VCaP (cell line): ENCODE measurements at regions not wholly inside any gene's neighbourhood (a gene's known extent, or its start where the extent isn't known, plus 50 kb on each side); places are given as distances from the start of the nearest gene placed in this dataset.

Experiments used
- H3K27ac ChIP-seq: fragments of 450-650 bp; 2 replicates; pipeline ENCODE4 v1.5.1; 2017
- TF ChIP-seq, protein P1 (sequence below): fragments of 450-650 bp; conservative IDR thresholded peaks from 2 replicates; pipeline ENCODE4 v1.5.1; 2017; ENCODE audit warnings: mild to moderate bottlenecking, moderate library complexity

DNA sequence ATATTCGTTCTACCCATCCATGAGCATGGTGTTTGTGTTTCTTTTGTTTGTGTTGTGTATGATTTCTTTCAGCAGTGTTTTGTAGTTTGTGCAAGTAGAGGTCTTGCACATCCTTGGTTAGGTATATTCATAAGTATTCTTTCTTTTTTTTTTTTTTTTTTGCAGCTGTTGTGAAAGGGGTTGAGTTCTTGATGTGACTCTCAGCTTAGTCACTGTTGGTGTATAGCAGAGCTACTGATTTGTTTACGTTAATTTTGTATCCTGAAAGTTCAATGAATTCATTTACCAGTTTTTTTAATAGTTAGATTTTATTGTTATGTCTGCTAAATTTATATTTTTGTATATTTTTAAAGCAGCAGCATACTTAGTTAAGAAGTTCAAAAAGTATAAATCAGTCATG is 834.4 kb upstream of the NRXN1 start:
- TF ChIP-seq, protein P1, sequence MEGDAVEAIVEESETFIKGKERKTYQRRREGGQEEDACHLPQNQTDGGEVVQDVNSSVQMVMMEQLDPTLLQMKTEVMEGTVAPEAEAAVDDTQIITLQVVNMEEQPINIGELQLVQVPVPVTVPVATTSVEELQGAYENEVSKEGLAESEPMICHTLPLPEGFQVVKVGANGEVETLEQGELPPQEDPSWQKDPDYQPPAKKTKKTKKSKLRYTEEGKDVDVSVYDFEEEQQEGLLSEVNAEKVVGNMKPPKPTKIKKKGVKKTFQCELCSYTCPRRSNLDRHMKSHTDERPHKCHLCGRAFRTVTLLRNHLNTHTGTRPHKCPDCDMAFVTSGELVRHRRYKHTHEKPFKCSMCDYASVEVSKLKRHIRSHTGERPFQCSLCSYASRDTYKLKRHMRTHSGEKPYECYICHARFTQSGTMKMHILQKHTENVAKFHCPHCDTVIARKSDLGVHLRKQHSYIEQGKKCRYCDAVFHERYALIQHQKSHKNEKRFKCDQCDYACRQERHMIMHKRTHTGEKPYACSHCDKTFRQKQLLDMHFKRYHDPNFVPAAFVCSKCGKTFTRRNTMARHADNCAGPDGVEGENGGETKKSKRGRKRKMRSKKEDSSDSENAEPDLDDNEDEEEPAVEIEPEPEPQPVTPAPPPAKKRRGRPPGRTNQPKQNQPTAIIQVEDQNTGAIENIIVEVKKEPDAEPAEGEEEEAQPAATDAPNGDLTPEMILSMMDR: no peak
- H3K27ac ChIP-seq: no peak overlapping the region

DNA sequence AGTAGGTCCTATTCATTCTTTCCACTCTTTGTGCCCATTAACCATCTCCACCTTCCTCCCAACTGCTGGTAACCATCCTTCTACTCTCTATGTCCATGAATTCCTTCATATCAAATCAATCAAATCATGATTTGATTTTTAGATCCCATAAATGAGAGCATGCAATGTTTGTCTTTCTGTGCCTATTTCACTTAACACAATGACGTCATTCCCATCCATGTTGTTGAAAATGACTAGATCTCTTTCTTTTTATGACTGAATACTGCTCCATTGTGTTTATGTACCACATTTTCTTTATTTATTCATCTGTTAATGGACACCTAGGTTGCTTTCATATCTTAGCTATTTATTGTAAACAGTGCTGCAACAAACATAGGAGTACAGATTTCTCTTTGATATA is 827.3 kb upstream of the NRXN1 start:
- no peak overlapping the region for H3K27ac ChIP-seq
- TF ChIP-seq, protein P1: no peak

DNA sequence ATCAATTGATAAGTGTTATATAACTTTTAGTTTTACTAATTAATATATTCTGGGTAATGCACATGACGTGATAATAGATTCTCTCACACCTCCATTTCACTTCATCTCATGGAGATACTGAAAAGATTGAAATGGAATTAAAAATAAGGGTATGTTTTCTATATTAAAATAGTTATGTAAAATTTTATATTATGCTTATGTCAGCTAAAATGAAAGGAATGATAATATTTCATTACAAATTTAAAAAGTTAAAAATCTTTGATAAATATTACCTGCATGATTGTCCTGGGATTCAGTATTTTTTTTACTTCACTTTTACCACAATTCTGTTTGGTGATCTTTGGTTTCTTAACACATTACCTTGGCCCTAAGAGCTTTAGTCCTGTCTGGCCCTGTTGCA is 823.8 kb upstream of the NRXN1 start:
- no peak overlapping the region for H3K27ac ChIP-seq
- TF ChIP-seq, protein P1: no peak

DNA sequence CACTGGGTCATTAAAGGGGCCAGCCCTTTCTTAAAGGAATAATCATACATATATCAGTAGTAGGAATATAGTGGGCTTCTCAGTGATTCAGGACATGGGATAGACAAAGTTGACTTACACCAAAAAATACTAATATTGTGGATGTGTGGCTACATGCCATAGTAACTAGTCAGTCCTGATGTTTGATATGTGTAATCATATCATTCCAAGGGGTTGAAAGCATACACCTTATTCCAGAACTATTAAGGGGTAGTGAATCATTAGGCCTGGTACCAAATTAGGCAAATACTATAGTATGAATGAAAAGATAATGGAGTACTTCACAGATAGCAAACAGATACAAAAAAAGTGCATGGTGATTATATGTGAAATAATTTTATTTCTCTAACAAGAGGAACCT is 814.9 kb upstream of the NRXN1 start:
- no peak overlapping the region for H3K27ac ChIP-seq
- TF ChIP-seq, protein P1: no peak

DNA sequence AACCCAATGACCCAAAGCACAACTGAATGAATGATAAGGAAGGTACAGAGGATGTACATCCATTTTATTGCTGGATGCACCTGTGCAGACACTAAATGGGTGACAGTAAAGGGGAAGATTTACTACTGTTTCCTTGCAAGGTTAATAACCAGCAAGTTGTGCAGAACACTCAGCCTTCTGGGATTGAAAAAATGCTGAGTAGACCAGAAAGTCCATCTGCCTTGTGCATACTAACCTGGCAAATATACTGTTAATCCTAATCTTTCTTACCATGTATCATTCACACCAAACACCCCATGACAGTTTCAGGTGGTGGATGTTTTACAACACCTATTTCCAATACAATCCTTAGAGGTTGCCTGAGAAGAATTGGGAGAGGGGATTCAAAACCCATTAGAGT is 814.1 kb upstream of the NRXN1 start:
- H3K27ac ChIP-seq: no peak overlapping the region
- TF ChIP-seq, protein P1: no peak

DNA sequence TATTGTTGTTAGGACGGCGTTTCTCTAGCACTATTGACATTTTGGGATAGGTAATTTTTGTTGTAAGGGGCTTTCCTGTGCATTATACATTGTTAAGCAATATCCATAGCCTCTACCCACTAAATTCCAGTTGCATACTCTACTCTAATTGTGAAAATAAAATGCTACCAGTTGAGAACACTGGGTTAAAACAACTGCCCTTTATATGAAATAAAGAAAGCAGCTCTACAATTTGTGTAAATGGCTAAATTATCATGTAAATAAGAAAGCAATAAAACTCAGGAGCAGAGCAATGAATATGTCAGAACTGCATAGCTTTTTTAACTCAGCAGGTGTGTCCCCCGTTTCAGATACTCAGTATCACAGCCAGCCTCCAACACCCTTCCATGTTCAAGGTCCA is 812.7 kb upstream of the NRXN1 start:
- H3K27ac ChIP-seq: no peak overlapping the region
- TF ChIP-seq, protein P1: no peak

DNA sequence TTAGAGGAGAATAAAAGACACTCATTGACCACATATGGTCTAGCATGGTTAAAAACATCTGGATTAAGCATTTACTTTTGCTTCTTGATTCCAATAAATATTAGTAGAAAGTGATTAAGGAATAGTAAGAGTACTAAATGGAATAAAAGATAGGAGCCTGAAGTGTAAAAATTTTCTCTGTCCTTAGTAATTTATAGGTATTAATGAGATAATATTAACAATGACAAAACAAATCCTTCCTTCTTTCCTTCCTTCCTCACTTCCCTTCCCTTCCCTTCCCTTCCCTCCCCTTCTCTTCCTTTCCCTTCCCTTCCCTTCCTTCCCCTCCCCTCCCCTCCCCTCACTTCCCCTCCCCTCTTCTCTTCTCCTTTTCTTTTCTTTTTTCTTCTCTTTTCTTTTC is 797.5 kb upstream of the NRXN1 start:
- TF ChIP-seq, protein P1: no peak
- H3K27ac ChIP-seq: no peak overlapping the region

DNA sequence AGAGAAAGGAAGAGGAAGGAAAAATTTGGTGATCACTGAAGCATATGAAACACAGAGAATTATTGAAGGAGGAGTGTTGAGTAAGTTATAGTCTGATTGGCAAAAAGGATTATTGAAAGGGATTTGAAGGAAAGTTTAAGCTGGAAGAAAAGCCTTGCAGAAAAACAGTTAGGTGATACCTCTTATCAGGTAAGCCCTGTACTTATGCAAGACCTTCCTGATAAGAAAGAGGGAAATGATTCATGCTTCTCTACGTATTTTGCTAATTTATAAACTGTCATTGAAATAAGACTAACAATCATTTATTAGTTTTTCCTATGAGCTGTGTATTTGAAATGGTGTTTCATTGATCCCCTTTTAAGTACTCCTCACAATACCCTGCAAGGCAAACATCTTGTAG is 793.9 kb upstream of the NRXN1 start:
- TF ChIP-seq, protein P1: no peak

More for the DNA sequence above, 793.9 kb upstream of the NRXN1 start:
- H3K27ac ChIP-seq: no peak overlapping the region
